ENCODE measurements at regions not wholly inside any gene's neighbourhood (a gene's known extent, or its start where the extent isn't known, plus 50 kb on each side); places are given as distances from the start of the nearest gene placed in this dataset.

- 92% methylated on average over 4 of the region's 7 CpGs; no CpG with 5 or more reads in 1 of the 2 experiments for WGBS, 2 experiments (ENCODE audit: extremely low coverage in 2 of 2, insufficient read length in 1 of 2)
- Histone ChIP-seq H3K23ac (ENCODE audit: low read depth, low read length) (no peak overlapping the region), H4K5ac (ENCODE audit: low read depth, low read length) (no peak overlapping the region), H2BK120ac (ENCODE audit: low read depth, low read length) (no peak overlapping the region), H3K9me1 (ENCODE audit: insufficient read depth, low read length) (peaks cover 5% of the 10 kb centered on the region), H2AK9ac (replicated peaks; ENCODE audit: low read depth, low read length, poor library complexity) (no peak overlapping the region), H3K9ac (ENCODE audit: low read depth, low read length) (no peak overlapping the region), H3K27me3 (ENCODE audit: control insufficient read depth, insufficient read depth, low read length) (no peaks in the 10 kb centered on the region), H2BK20ac (ENCODE audit: low read depth, low read length) (no peak overlapping the region), H2AFZ (replicated peaks; ENCODE audit: low read length, poor library complexity) (no peak overlapping the region), H3K27ac (ENCODE audit: insufficient read depth, low read length) (no peak overlapping the region), H3K9me3 (ENCODE audit: control insufficient read depth, insufficient read depth, low read length) (no peaks in the 10 kb centered on the region), H3K4ac (ENCODE audit: low read depth, low read length) (no peak overlapping the region), H3K56ac (ENCODE audit: extremely low read depth, insufficient read depth, low read length) (no peak overlapping the region), H3K14ac (replicated peaks; ENCODE audit: low read depth, low read length) (no peak overlapping the region), H4K8ac (ENCODE audit: low read depth in 2 of 2, low read length in 2 of 2) (no peak overlapping the region), H3K4me2 (ENCODE audit: low read depth, low read length) (no peak overlapping the region), H3K36me3 (ENCODE audit: control insufficient read depth, insufficient read depth, low read length) (no peaks in the 10 kb centered on the region), H3K4me1 (ENCODE audit: control insufficient read depth, insufficient read depth, low read length) (peaks cover 4% of the 10 kb centered on the region; the same call in 1 of the 2 replicates), H3K18ac (ENCODE audit: low read depth, low read length) (no peak overlapping the region), H4K20me1 (ENCODE audit: insufficient read depth, low read length) (no peaks in the 10 kb centered on the region), H3K79me1 (ENCODE audit: low read depth in 1 of 2, low read length in 2 of 2) (no peaks in the 10 kb centered on the region), H2AK5ac (ENCODE audit: low read depth, low read length) (no peak overlapping the region), H4K91ac (ENCODE audit: insufficient read depth, low read depth, low read length) (no peak overlapping the region), H2BK5ac (ENCODE audit: low read depth, low read length, poor library complexity, severe bottlenecking) (no peak overlapping the region), H2BK15ac (ENCODE audit: low read depth, low read length) (no peak overlapping the region), H3K4me3 (ENCODE audit: insufficient read depth, low read depth, low read length) (no peak overlapping the region)
- BruUV-seq (replicated peaks) = no TSS peak
- intact Hi-C loops (cut with micrococcal nuclease) = no loop called here
- ATAC-seq (ENCODE audit: low read depth) (no peak), DNase-seq (no peak)
- POLR2A ChIA-PET (ENCODE audit: unreplicated experiment) = no interaction called here
- in situ Hi-C loops (cut with MboI; ENCODE audit: low sequenced_read_pairs) = no loop called here
- dilution Hi-C loops (cut with HindIII; ENCODE audit: low sequenced_read_pairs, unreplicated experiment) = no loop called here
- TF ChIP-seq MAFK (IDR thresholded peaks at IDR 0.05; ENCODE audit: low read depth, low read length) (no peak), POLR2A (IDR thresholded peaks at IDR 0.05; ENCODE audit: low read depth, low read length) (no peak), CHD1 (IDR thresholded peaks at IDR 0.05; ENCODE audit: low read depth, low read length) (no peak), MXI1 (IDR thresholded peaks at IDR 0.05; ENCODE audit: borderline replicate concordance, low read depth, low read length) (no peak), NFE2L2 (IDR thresholded peaks at IDR 0.05; ENCODE audit: low read depth, low read length) (no peak), SMC3 (IDR thresholded peaks at IDR 0.05; ENCODE audit: low read depth, low read length) (no peak), BHLHE40 (IDR thresholded peaks at IDR 0.05; ENCODE audit: low read depth, low read length) (no peak), RFX5 (IDR thresholded peaks at IDR 0.05; ENCODE audit: low read depth, low read length) (no peak), CEBPB (IDR thresholded peaks at IDR 0.05; ENCODE audit: low read depth, low read length) (no peak), RCOR1 (IDR thresholded peaks at IDR 0.05; ENCODE audit: insufficient replicate concordance, low read length) (no peak), MAZ (IDR thresholded peaks at IDR 0.05; ENCODE audit: borderline replicate concordance, low read depth, low read length) (no peak), RAD21 (IDR thresholded peaks at IDR 0.05; ENCODE audit: low read length) (no peak), FOS (IDR thresholded peaks at IDR 0.05; ENCODE audit: low read depth, low read length) (no peak), USF2 (IDR thresholded peaks at IDR 0.05; ENCODE audit: low read depth, low read length) (no peak)
- TF ChIP-seq, protein P1, sequence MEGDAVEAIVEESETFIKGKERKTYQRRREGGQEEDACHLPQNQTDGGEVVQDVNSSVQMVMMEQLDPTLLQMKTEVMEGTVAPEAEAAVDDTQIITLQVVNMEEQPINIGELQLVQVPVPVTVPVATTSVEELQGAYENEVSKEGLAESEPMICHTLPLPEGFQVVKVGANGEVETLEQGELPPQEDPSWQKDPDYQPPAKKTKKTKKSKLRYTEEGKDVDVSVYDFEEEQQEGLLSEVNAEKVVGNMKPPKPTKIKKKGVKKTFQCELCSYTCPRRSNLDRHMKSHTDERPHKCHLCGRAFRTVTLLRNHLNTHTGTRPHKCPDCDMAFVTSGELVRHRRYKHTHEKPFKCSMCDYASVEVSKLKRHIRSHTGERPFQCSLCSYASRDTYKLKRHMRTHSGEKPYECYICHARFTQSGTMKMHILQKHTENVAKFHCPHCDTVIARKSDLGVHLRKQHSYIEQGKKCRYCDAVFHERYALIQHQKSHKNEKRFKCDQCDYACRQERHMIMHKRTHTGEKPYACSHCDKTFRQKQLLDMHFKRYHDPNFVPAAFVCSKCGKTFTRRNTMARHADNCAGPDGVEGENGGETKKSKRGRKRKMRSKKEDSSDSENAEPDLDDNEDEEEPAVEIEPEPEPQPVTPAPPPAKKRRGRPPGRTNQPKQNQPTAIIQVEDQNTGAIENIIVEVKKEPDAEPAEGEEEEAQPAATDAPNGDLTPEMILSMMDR (conservative IDR thresholded peaks at IDR 0.05; ENCODE audit: low read depth, low read length) = no peak
- TF ChIP-seq, protein P2, sequence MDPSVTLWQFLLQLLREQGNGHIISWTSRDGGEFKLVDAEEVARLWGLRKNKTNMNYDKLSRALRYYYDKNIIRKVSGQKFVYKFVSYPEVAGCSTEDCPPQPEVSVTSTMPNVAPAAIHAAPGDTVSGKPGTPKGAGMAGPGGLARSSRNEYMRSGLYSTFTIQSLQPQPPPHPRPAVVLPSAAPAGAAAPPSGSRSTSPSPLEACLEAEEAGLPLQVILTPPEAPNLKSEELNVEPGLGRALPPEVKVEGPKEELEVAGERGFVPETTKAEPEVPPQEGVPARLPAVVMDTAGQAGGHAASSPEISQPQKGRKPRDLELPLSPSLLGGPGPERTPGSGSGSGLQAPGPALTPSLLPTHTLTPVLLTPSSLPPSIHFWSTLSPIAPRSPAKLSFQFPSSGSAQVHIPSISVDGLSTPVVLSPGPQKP (IDR thresholded peaks at IDR 0.05; ENCODE audit: borderline replicate concordance, low read depth, low read length) = no peak
- CTCF ChIA-PET = interaction anchor here (1.4 kb wide), 1 partner anchor 21 kb away, joined by 4 read pairs; no protein-coding TSS in a partner anchor
These were observed 127.1 kb downstream of the TENT5C start for GRCh38 chr1:117732956-117733355.

Measured in IMR-90 (cell line).